ENCODE measurements at regions not wholly inside any gene's neighbourhood (a gene's known extent, or its start where the extent isn't known, plus 50 kb on each side); places are given as distances from the start of the nearest gene placed in this dataset.

DNA sequence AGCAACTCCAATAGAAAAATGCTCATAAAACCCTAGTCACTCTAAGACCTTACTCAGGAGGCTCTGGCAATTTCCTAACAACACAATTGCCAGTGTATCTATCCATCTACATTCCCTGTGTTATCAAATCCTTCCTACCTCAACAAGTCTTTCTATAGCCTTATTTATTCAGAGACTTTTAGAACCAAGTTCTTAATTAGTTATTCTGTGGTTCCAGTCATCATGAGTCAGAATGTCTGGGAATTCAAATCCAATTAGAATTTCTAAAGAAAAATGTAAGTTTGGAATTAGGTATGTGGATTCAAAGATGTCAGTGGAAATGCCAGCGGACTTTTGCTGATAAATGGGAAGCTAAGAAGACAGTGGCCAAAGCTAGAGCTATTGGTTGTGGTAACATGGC is 302.6 kb upstream of the C1orf87 start:
- TF ChIP-seq POLR2AphosphoS5 (IDR thresholded peaks at IDR 0.05) (no peak), POLR2A (IDR thresholded peaks at IDR 0.05) (no peak)
- TF ChIP-seq, protein P1, sequence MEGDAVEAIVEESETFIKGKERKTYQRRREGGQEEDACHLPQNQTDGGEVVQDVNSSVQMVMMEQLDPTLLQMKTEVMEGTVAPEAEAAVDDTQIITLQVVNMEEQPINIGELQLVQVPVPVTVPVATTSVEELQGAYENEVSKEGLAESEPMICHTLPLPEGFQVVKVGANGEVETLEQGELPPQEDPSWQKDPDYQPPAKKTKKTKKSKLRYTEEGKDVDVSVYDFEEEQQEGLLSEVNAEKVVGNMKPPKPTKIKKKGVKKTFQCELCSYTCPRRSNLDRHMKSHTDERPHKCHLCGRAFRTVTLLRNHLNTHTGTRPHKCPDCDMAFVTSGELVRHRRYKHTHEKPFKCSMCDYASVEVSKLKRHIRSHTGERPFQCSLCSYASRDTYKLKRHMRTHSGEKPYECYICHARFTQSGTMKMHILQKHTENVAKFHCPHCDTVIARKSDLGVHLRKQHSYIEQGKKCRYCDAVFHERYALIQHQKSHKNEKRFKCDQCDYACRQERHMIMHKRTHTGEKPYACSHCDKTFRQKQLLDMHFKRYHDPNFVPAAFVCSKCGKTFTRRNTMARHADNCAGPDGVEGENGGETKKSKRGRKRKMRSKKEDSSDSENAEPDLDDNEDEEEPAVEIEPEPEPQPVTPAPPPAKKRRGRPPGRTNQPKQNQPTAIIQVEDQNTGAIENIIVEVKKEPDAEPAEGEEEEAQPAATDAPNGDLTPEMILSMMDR (IDR thresholded peaks at IDR 0.05): no peak

Measured in suprapubic skin (tissue), 4 donors.